HG03025 (cell line): ENCODE measurements at regions not wholly inside any gene's neighbourhood (a gene's known extent, or its start where the extent isn't known, plus 50 kb on each side); places are given as distances from the start of the nearest gene placed in this dataset.
"Not testable (repeated sequence)": the region's sequence is repeated elsewhere in the genome, so short reads cannot be mapped to it uniquely, and the experiment has no call there.

Experiments
- ATAC-seq: cut with Tn5 transposase; IDR thresholded peaks from one replicate; pipeline ENCODE4 v1.9.1; 2021; ENCODE audit warnings: mild to moderate bottlenecking, moderate library complexity; ENCODE audit not compliant: unreplicated experiment, low FRiP score

DNA sequence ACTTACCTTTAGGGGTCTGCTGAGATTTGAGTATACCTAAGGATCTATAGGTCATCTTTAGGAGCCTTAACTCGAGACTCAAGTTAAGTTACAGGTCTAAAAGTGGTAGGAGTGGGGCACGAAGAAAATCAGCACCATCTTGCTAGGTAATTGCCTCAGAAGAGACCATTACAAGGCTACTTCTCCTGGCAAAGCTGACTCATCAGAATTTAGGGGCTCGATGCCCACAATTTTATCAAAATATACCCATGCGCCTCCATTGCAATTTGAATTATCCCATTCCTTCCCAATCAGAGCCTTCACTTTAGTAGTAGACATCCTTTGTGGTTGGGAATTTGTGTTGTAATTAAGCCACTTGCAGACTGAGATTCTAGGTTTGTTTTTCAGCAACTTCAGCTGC lies 1994.3 kb downstream of the MRPL39 start:
- ATAC-seq = no peak

DNA sequence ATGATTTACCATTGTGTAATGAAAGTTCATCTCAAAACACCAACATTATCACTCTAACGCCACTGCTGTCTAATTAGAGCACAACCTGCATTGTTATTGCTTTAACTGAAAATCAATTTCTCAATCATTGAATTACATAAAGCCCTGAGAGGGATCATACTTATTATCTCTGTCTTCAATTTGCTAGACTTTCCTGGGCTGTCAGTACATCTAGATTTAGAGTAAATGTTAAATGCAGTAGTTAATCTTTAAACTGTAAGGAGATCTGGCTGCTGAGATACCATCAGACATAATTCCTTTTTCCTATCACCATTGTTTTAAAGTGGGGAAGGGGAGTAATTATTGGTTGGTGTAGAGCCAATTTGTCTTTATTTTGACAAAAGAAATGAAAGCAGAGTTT lies 1995.1 kb downstream of the MRPL39 start:
- ATAC-seq = no peak

DNA sequence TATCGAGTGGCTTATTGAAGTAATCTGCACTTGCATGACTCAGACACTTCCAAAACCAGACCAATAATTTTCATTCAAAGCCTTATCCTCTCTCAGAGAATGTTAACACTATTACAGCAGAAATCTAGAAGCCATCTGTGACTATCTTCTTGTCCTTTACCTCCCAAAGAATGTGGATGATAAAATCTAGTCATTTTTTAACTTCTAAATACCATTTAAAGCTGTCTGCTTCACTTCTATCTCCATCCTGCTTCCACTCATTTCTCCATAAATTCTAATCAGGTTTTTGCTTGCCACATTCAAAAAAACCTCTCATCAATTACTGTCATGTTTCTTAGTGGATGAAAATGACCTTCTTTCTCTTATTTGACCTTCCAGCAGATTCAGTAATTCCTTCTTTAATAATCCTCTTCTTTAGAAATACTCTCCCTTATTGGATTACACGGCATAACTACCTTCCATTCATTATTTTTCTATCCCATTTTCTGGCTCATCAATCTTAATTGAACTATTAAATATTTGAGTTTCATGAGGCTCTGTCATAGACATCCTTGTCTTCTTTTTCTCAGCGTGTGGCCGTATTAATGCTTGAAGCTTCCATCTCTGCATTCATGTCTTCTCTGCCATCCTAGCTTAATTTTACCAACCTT lies 1999.4 kb downstream of the MRPL39 start:
- no peak for ATAC-seq

DNA sequence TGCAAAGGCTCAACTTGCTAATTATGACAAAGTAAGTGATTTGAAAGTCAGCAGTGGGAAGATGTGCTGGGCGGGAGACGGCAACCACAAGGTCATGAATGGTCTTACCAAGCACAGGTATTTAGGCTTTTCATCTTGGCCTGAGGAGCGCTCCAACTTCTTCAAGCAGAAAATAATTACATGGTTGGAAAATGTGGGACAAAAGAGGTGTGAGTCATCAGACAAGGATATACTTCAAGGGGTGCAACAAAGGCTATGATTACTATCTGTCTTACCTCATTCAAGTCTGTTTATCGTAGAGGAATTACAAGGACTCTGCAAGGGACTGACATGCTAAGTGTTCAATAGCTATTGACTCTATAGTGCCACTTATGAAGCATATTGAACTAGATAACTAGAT lies 2005.7 kb downstream of the MRPL39 start:
- no peak for ATAC-seq

DNA sequence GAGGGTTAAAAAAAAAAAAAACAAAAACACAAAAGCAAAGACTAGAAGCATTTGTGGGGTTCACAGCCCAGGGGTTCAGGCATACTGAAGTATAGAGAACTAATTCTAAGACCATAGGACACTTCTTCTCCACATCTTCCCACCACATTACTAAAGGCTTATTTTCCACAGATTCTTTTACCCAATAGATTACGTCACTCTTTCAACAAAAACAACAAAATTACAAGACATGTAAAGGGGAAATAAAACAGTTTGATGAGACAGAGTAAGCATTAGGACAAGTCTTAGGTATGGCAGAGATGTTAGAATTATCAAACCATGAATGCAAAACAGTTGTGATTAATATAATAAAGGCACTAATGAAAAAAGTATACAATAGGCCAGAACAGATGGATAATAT lies 2013.7 kb downstream of the MRPL39 start:
- no peak for ATAC-seq

DNA sequence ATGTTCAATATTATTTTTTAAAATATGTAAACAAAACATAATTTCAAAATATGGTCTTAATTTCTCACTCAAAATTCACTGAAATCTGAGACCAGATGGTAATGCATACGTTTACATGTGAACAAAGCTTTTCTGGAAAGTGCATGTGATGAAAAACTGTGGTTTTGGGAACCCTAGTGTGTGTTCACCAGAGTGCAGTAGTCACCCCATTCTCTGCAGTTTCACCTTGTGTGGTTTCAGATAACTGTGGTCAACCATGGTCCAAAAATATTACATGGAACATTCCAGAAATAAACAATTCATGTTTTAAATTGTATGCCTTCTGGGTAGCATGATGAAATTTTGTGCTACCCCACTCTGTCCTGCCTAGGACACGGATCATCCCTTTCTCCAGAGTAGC lies 2021.9 kb downstream of the MRPL39 start:
- no peak for ATAC-seq

DNA sequence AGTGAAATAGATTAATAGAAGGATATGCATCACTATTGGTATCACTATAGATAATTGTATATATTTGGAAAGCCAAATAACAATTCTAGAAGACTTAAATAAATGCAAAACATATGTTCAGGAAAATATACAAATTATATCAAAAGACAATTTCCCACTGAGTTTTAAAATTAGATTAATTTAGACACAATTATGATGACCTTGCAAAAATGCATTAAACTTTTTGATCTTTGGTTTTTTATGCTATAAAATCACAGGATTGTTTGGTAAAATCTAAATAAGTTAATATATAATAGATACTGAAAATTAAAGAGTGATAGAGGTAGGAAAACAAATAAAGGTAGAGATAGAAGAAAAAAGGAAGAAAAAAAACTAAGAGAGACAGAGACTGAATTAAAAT lies 2027.7 kb downstream of the MRPL39 start:
- ATAC-seq = no peak

DNA sequence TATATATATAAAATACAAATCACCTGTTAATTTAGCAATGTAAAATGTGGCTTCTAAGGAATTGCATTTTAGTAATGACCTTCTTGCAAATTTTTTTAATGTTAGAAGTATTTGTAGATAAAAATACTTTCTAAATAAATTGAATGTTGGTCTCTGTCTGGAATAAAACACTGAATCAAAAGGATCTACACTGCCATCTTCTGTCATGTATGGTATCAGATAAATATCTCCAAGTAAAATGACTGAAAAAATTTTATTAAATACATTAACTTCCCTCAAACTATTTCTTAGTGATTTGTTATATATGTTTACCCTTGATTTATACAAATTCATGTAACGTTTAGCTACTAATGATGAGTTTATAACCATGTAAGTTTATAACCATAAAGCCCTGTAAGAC lies 2029.3 kb downstream of the MRPL39 start:
- ATAC-seq = no peak

DNA sequence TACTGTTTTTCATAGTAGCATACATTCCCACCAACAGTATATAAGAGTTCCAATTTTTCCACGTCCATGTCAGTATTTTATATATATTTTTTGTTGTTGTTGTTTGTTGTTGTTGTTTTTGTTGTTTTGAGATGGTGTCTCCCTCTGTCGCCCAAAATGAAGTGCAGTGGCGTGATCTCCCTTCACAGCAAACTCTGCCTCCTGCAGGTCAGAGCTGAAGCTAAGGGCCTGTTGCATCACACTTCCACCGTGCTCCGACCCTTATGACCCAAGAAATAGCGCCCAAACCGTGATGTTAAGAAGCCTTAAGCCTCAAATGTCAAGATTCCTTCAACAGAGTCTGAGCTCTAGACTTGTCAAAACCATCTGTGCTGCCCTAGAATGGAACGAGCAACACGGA lies 2032.3 kb downstream of the MRPL39 start:
- no peak for ATAC-seq

DNA sequence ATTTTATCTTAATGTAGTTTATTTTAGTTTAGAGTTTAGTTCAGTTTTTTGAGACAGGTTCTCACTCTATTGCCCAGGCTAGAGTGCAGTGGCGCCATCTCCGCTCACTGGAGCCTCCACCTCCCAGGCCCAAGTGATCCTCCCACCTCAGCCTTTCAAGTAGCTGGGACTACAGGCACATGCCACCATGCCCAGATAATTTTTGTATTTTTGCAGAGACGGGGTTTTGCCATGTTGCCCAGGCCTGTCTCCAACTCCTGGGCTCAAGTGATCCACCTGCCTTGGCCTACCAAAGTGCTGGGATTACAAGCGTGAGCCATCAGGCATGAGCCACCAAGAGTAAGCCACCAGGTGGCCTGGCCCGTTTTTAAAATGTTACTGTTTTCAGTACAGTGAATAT lies 2058.4 kb downstream of the MRPL39 start:
- ATAC-seq = not testable (repeated sequence)

DNA sequence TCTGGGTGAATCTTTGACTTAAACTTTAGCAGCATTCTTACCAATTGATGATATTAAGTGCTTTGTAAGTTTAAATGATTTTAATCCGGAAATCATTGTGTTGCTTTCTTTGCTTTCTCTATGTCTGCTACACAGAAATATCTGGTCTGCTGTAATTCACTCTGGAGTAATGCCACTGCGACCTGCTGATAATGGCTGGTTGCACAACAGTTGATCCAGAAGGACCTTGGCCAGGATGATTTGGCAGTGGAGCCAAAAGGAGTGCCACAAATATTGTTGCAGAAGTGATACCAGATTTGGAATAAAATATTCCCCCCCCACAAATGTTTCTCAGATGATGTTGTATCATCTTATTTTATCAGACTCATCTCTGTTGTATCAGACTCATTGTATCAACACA lies 2063.9 kb downstream of the MRPL39 start:
- ATAC-seq = no peak

DNA sequence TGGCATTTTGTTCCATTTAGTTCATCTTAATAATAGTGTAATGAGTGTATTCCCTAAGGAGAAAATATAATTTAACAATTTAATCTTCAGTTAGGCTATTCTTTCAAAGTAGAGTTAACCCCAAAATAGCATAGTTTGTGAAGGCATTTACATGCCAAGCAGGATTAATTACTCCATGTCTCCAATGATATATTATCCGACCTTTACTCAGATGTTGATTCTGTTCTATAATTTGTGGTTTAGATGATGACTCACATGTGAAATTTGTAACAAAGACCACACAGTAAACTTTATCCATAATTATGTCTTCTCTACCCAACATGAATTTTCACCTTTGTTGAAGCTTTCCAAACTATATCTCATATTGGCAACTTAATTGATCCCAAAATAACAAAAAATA lies 2065.2 kb downstream of the MRPL39 start:
- no peak for ATAC-seq

DNA sequence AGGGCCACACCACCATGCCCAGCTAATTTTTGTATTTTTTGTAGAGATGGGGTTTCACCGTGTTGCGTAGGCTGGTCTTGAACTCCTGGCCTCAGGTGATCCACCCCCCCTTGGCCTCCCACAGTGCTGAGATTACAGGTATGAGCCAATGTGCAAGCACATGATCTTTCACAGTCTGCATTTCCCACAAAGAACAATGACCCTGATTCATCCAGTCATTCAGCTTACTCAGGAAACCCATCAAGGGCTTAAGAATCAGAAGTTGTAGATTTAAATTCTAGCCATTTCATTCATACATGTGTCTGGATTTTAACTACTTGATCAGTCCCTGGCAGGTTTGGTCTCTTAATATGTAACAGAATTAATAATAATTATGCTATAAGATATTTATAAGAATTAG lies 2065.7 kb downstream of the MRPL39 start:
- no peak for ATAC-seq

DNA sequence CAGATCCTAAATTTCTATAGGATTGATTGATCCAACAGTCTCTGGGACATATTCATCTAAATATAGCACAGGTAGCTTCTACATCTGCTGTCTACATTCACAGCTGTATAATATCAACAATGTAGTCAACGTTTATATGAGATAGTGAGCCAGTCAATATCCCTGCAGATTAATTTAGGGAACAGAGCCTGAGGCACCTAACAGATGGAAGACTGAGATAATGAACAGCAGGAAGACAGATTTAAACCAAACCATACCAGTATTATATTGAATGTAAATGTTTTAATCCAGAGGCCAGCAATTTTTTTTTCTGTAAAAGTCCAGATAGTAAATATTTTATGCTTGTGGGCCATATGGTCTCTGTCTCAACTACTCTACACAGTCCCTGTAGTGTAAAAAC lies 2072.4 kb downstream of the MRPL39 start:
- ATAC-seq = no peak

DNA sequence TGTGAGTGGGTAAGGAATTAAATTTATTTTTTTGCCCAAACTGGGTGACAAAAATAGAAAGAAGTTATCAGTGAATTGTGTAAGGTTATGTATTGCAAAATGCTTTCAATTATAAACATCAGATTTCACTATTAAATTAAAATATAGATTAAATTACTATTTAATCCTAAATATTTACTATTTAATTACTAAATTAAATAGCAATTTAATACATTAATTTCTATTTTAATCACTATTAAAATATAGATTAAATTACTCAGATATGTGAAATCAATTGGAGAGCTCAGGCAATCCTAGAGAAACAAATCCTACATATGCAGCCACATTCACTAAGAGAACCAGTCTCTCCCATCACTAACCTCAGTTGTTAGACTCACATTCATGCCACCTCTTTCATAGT lies 2075.8 kb downstream of the MRPL39 start:
- ATAC-seq = no peak

DNA sequence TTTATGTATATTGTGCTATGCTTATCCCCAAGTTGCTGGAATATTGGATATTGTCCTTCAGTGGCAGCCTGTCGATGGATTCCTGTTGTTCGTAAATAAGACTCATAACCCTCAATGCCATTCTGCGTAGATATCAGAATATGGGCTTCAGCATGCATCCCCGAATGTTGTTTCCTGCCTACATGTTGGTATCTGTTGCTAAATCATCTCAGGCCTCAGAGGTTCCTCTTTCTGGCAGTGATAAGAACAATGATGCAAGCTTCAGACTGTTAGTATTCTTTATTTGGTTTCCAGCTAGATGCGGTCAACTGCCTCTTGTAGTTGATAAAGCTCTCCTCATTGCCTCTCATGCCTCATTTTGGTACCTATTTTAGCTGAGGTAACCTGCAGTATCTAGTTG lies 2082.6 kb downstream of the MRPL39 start:
- ATAC-seq = no peak

DNA sequence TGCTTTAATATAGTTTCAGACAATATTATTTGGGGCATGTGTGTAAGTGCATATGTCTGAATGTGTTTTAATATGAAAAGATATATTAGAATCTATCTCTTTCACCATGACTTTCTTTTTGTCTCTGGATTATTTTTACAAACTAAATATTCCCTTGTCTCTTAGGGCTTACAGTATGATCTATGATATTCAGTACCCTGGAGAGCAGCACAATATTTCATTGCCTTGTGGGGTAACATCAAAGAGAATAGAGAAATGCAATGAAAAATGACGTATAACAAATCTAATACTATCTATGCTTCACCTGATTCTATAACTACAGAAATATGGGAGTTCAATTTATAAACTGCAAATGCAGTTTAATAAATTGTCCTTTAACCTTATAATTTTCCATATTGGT lies 2084.5 kb downstream of the MRPL39 start:
- ATAC-seq = no peak

DNA sequence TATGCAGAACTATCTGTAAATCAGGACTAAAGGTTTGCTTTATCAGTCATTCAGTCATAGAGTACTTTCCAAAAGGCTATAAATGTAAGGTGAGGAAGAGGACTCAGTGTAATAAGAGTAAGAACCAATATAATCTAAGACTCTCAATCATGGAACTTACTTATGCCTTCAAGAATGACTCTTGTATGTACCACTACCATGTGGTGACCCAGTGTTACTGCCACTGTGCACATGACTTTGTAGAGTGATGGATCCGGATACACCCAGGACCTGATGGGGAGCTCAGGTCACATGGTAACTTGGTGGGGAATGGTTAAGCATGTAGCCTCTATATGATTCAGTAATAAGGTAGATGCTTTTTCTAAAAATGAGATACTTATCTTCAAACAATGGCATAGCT lies 2099.8 kb downstream of the MRPL39 start:
- ATAC-seq = no peak

DNA sequence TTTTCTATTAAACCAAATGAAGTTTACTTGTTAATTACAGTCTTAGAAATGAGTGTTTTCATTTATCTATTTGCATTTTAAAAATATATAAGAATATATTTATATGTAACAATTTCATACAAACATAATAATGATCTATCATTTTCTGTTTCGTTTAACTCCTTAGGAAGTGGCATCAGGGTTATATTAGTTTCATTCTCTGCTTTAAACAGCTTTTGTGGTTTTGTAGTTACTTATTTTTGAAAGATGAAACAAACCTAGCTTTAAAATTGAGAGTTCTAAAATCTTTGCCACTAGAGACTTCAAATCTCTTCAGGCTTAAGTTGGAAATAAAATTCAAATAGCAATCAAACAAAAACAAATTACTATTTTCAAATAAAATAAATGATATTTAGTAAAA lies 2110.6 kb downstream of the MRPL39 start:
- no peak for ATAC-seq

DNA sequence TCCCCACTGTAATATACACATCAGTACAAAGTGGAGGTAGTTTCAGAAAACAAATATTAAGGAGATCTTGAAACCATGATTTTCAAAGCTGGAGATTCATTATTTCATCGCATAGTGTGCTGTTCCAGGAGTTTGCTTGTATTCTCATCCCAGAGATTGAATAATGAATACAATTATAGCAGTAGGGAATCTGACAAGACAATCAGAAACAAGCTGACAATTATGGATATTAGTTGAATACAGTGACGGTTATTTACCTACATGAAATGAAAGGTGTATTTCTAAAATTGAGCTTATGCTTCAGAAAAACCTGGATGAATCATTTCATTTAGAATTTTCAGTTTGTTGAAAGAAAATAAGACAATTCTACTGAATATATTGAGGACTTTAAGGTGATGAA lies 2119.0 kb downstream of the MRPL39 start:
- ATAC-seq = no peak

DNA sequence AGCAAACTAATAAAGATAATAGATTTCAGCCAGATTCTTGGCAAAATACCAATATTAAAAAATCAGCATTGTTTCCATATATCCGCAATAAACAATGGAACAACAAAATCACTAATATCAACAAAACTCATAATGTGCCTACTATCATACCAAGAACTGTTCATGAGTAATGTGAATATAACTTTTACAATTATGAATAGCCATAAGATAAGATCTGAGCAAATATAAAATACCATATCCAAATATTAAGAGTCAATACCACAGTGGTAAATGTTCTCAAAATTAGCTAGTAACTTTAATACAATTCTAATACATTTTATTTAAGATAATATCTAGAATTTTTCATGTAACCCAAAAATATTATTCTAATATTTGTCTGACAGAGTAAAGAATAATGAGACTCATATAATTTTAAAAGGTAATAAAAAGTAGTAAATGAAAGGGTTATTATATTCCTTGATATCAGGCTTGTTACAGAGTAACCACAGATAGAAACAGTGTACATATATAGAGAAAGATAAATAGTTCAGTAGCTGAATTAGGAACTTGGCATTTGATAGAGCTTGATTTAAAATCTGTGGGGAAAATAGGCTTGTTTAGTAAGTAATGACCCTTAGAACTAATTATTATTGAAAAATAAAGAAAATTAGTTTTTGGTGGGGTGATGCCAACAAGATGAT lies 2126.6 kb downstream of the MRPL39 start:
- no peak for ATAC-seq

DNA sequence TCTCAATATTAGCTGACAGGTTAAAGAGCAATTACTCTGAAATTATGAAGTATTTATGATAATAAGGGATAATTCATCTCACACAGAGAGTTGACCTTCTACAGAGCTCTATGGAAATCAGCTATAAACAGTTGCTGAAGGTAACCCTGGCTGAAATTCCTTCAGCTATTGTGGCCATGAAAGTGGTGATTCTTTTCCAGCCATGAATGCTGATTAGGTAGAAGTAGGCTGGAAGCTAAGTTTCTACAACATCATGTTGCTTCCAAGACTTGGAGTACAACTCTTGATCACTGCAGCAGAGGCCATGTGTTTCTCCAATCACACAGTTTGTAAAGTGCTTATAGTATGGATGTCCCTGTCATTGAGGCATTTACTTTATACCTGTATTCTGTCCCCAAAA lies 2128.9 kb downstream of the MRPL39 start:
- ATAC-seq = no peak
